ENCODE measurements at regions not wholly inside any gene's neighbourhood (a gene's known extent, or its start where the extent isn't known, plus 50 kb on each side); places are given as distances from the start of the nearest gene placed in this dataset.

DNA sequence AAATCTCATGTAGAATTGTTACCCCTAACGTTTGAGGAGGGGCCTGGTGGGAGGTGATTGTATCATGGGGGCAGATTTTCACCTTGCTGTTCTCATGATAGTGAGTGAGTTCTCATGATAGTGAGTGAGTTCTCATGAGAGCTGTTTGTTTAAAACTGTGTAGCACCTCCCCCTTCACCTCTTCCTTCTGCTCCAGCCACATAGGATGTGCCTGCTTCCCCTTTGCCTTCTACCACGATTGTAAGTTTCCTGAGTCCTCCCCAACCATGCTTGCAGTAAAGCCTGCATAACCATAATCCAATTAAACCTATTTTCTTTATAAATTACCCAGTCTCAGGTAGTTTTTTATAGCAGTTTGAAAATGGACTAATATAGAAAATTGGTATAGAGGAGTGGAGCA is 1783.7 kb upstream of the CDH9 start:
- no peak for TF ChIP-seq BCL11A (IDR thresholded peaks at IDR 0.05; ENCODE audit: low read depth in 2 of 2, low read length in 2 of 2)
- no peak for TF ChIP-seq TAF7 (optimal IDR thresholded peaks at IDR 0.05; ENCODE audit: borderline replicate concordance, low read depth, low read length)
- TF ChIP-seq GABPA (IDR thresholded peaks at IDR 0.05; ENCODE audit: borderline replicate concordance, insufficient read depth, low read length) = no peak
- TF ChIP-seq CTCF (IDR thresholded peaks at IDR 0.05; ENCODE audit: control extremely low read depth in 1 of 3, insufficient read depth in 1 of 3, low read depth in 1 of 3, low read length in 3 of 3) = no peak
- no peak for TF ChIP-seq EZH2 (IDR thresholded peaks at IDR 0.05; ENCODE audit: low read depth, low read length, severe bottlenecking)
- TF ChIP-seq, protein P1, sequence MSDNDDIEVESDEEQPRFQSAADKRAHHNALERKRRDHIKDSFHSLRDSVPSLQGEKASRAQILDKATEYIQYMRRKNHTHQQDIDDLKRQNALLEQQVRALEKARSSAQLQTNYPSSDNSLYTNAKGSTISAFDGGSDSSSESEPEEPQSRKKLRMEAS (IDR thresholded peaks at IDR 0.05) = no peak
- TF ChIP-seq GTF2F1 (IDR thresholded peaks at IDR 0.05; ENCODE audit: borderline replicate concordance, low read depth, low read length) = no peak
- TF ChIP-seq CEBPB (IDR thresholded peaks at IDR 0.05; ENCODE audit: low read depth, low read length) = no peak
- TF ChIP-seq KDM4A (IDR thresholded peaks at IDR 0.05; ENCODE audit: low read depth, low read length, severe bottlenecking) = no peak

All from H1 (cell line).